Breast epithelium (tissue), 3 donors: ENCODE measurements at regions not wholly inside any gene's neighbourhood (a gene's known extent, or its start where the extent isn't known, plus 50 kb on each side); places are given as distances from the start of the nearest gene placed in this dataset.

ENCODE experiments used
- POLR2AphosphoS5 ChIP-seq, 3 donors: sonication (generic); formaldehyde crosslinking; IDR thresholded peaks; one replicate each; pipeline ENCODE4 v1.6.1; 2017; ENCODE audit warnings: antibody characterized with exemption in 3 of 3
- TF ChIP-seq, protein P1 (sequence below), 3 donors: fragments of 450-650 bp; IDR thresholded peaks; one replicate each; pipeline ENCODE4 v1.5.1; 2016 to 2017; ENCODE audit warnings: antibody characterized with exemption in 3 of 3, mild to moderate bottlenecking in 3 of 3, moderate library complexity in 3 of 3

DNA sequence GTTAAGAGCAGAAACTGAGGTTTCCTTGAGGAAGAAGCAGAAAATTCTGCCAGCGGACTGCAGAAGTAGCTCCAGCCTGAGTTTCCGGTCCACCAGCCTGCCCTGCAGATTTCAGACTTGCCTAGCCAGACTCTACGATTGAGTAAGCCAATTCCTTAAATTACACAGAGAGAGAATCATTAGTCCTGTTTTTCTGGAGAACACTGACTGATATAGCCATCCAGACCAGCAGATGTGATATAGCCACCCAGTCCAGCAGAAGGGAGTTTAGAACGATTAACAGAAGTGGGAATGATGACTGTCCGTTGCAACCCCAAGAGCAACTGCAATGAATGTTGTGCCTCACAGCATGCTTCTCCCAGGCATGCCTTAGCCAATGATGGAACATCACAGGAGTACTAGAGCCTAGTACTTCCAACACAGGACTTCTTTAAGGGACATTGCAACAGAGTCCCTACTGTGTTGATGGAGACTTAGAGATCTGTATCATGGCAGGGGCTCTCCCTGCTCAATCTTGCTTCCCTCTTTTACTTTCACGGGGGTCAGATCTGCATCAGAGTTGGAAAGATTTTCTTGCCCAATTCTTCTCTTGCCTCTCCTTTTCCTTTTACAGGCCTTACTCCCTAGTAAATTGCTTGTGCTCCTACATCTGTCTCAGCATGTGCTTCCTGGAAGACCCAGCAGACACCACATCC is 264.6 kb upstream of the CLNK start:
- TF ChIP-seq, protein P1, sequence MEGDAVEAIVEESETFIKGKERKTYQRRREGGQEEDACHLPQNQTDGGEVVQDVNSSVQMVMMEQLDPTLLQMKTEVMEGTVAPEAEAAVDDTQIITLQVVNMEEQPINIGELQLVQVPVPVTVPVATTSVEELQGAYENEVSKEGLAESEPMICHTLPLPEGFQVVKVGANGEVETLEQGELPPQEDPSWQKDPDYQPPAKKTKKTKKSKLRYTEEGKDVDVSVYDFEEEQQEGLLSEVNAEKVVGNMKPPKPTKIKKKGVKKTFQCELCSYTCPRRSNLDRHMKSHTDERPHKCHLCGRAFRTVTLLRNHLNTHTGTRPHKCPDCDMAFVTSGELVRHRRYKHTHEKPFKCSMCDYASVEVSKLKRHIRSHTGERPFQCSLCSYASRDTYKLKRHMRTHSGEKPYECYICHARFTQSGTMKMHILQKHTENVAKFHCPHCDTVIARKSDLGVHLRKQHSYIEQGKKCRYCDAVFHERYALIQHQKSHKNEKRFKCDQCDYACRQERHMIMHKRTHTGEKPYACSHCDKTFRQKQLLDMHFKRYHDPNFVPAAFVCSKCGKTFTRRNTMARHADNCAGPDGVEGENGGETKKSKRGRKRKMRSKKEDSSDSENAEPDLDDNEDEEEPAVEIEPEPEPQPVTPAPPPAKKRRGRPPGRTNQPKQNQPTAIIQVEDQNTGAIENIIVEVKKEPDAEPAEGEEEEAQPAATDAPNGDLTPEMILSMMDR (IDR thresholded peaks at IDR 0.05), result no peak
- TF ChIP-seq POLR2AphosphoS5 (IDR thresholded peaks at IDR 0.05), result no peak
